ENCODE measurements at regions not wholly inside any gene's neighbourhood (a gene's known extent, or its start where the extent isn't known, plus 50 kb on each side); places are given as distances from the start of the nearest gene placed in this dataset.

DNA sequence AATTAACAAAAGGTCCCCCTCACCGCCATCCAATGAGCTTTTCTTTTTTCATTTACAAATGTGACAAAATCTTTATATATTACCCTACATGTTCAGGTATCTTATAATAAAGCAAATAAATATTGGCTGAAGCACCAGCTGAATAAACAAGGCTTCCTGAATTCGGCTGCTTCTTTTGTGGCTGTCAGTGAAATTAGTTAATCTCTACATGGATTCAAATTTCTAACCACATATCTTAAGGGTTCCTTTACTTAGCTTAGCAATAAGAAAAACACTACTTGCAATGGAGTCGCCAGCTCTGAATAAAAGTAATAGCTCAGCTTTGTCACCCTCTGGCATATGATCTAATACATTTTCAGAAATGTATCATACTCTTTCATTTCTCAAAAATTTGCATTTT is 104.3 kb downstream of the CCNA1 start:
- H3K9me3 Mint-ChIP-seq (ENCODE audit: insufficient read depth) = peaks cover 6% of the 10 kb centered on the region
- no peak overlapping the region for H2AFZ ChIP-seq (ENCODE audit: insufficient read depth, low read depth, low read length, poor library complexity, severe bottlenecking)
- DNase-seq (no peak), ATAC-seq (ENCODE audit: low read depth) (no peak)
- H3K4me3 ChIP-seq (ENCODE audit: control extremely low read depth in 1 of 5, extremely low read depth in 1 of 5, insufficient read depth in 1 of 5, low read depth in 2 of 5, low read length in 4 of 5) = no peak overlapping the region
- H4K20me1 ChIP-seq (ENCODE audit: control insufficient read depth, insufficient read depth, low read length, poor library complexity, severe bottlenecking) = no peaks in the 10 kb centered on the region
- H3K4me1 Mint-ChIP-seq = no peaks in the 10 kb centered on the region
- no peak overlapping the region for H3K27ac Mint-ChIP-seq
- peaks cover 0 to 7% (median 0%) of the 10 kb centered on the region in 3 donors for H3K9me3 ChIP-seq (ENCODE audit: control extremely low read depth in 1 of 3, control insufficient read depth in 2 of 3, insufficient read depth in 1 of 3, low read length in 2 of 3)
- no peak overlapping the region for H3K27ac ChIP-seq (ENCODE audit: low read length in 2 of 2)
- TF ChIP-seq, protein P1, sequence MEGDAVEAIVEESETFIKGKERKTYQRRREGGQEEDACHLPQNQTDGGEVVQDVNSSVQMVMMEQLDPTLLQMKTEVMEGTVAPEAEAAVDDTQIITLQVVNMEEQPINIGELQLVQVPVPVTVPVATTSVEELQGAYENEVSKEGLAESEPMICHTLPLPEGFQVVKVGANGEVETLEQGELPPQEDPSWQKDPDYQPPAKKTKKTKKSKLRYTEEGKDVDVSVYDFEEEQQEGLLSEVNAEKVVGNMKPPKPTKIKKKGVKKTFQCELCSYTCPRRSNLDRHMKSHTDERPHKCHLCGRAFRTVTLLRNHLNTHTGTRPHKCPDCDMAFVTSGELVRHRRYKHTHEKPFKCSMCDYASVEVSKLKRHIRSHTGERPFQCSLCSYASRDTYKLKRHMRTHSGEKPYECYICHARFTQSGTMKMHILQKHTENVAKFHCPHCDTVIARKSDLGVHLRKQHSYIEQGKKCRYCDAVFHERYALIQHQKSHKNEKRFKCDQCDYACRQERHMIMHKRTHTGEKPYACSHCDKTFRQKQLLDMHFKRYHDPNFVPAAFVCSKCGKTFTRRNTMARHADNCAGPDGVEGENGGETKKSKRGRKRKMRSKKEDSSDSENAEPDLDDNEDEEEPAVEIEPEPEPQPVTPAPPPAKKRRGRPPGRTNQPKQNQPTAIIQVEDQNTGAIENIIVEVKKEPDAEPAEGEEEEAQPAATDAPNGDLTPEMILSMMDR (IDR thresholded peaks at IDR 0.05) = no peak
- TF ChIP-seq EZH2 (IDR thresholded peaks at IDR 0.05; ENCODE audit: borderline replicate concordance, insufficient read depth, low read depth, low read length, poor library complexity, severe bottlenecking) = no peak
- H3K4me1 ChIP-seq (ENCODE audit: control insufficient read depth in 2 of 2, insufficient read depth in 2 of 2, low read length in 2 of 2) = no peaks in the 10 kb centered on the region
- no peaks in the 10 kb centered on the region for H3K79me2 ChIP-seq (ENCODE audit: control insufficient read depth, insufficient read depth, low read length)
- H3K27me3 ChIP-seq (replicated peaks in 1 of 4; ENCODE audit: control extremely low read depth in 1 of 4, control insufficient read depth in 3 of 4, insufficient read depth in 4 of 4, low read length in 3 of 4) = no peaks in the 10 kb centered on the region
- ChIA-PET POLR2A (no interaction called here), CTCF (no interaction called here)
- intact Hi-C loops (cut with micrococcal nuclease) = no loop called here
- WGBS (ENCODE audit: insufficient coverage) = 100% methylated on average over 1 of the region's 3 CpGs
- no peak overlapping the region for H3K9ac ChIP-seq (ENCODE audit: low read length)
- H3K4me2 ChIP-seq (replicated peaks; ENCODE audit: low read depth, low read length, poor library complexity, severe bottlenecking) = no peak overlapping the region
- no peaks in the 10 kb centered on the region for H3K36me3 ChIP-seq (replicated peaks in 1 of 2; ENCODE audit: control extremely low read depth in 1 of 2, control insufficient read depth in 1 of 2, extremely low read depth in 1 of 2, insufficient read depth in 2 of 2, low read length in 1 of 2)
- H3K27me3 Mint-ChIP-seq = peaks cover 3% of the 10 kb centered on the region
- no peak overlapping the region for H3K4me3 Mint-ChIP-seq

DNA sequence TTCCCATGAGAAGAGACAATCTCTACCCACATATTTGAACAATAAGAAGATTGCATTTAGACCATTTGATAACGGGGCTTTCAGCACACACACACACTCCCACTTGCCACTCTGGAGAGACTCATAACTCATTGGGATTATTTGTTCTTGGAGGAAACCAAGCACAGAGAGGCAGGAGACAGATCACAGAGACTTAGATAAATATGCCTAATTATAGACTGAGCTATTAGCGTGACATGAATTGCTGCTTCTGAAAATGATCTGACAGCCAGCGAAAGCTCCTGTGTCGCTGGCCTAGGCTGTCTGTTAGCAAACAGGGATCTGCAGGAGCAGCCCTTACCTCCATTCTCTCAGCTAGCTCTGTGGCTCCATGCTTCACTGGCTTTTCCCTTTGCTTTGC is 111.4 kb downstream of the CCNA1 start:
- H3K27ac Mint-ChIP-seq = no peak overlapping the region
- H2AFZ ChIP-seq (ENCODE audit: insufficient read depth, low read depth, low read length, poor library complexity, severe bottlenecking) = no peak overlapping the region
- no peaks in the 10 kb centered on the region for H3K27me3 ChIP-seq (replicated peaks in 1 of 4; ENCODE audit: control extremely low read depth in 1 of 4, control insufficient read depth in 3 of 4, insufficient read depth in 4 of 4, low read length in 3 of 4)
- H3K4me3 Mint-ChIP-seq = no peak overlapping the region
- CTCF ChIA-PET = no interaction called here
- ATAC-seq (ENCODE audit: low read depth) (no peak), DNase-seq (no peak)
- TF ChIP-seq, protein P1 (IDR thresholded peaks at IDR 0.05) = no peak
- no peak for TF ChIP-seq EZH2 (IDR thresholded peaks at IDR 0.05; ENCODE audit: borderline replicate concordance, insufficient read depth, low read depth, low read length, poor library complexity, severe bottlenecking)
- no peak overlapping the region for H3K4me2 ChIP-seq (replicated peaks; ENCODE audit: low read depth, low read length, poor library complexity, severe bottlenecking)
- no peak overlapping the region for H3K4me3 ChIP-seq (ENCODE audit: control extremely low read depth in 1 of 5, extremely low read depth in 1 of 5, insufficient read depth in 1 of 5, low read depth in 2 of 5, low read length in 4 of 5)
- 92% methylated on average over 3 of the region's 4 CpGs for WGBS (ENCODE audit: insufficient coverage)
- peaks cover 7% of the 10 kb centered on the region for H3K27me3 Mint-ChIP-seq
- no peaks in the 10 kb centered on the region for H3K4me1 Mint-ChIP-seq
- no peaks in the 10 kb centered on the region for H3K79me2 ChIP-seq (ENCODE audit: control insufficient read depth, insufficient read depth, low read length)
- POLR2A ChIA-PET = no interaction called here
- H3K36me3 ChIP-seq (replicated peaks in 1 of 2; ENCODE audit: control extremely low read depth in 1 of 2, control insufficient read depth in 1 of 2, extremely low read depth in 1 of 2, insufficient read depth in 2 of 2, low read length in 1 of 2) = no peaks in the 10 kb centered on the region
- no peaks in the 10 kb centered on the region for H3K4me1 ChIP-seq (ENCODE audit: control insufficient read depth in 2 of 2, insufficient read depth in 2 of 2, low read length in 2 of 2)
- H3K9me3 ChIP-seq (ENCODE audit: control extremely low read depth in 1 of 3, control insufficient read depth in 2 of 3, insufficient read depth in 1 of 3, low read length in 2 of 3) = peaks cover 0 to 7% (median 0%) of the 10 kb centered on the region in 3 donors
- no peak overlapping the region for H3K27ac ChIP-seq (ENCODE audit: low read length in 2 of 2)
- H4K20me1 ChIP-seq (ENCODE audit: control insufficient read depth, insufficient read depth, low read length, poor library complexity, severe bottlenecking) = no peaks in the 10 kb centered on the region
- H3K9me3 Mint-ChIP-seq (ENCODE audit: insufficient read depth) = peaks cover 3% of the 10 kb centered on the region
- H3K9ac ChIP-seq (ENCODE audit: low read length) = no peak overlapping the region
- intact Hi-C loops (cut with micrococcal nuclease) = no loop called here

Measured in B cell (primary cell).